Osteocyte (in vitro differentiated cells): ENCODE measurements at regions not wholly inside any gene's neighbourhood (a gene's known extent, or its start where the extent isn't known, plus 50 kb on each side); places are given as distances from the start of the nearest gene placed in this dataset.

ENCODE experiments used
- DNase-seq: peaks from one replicate; pipeline ENCODE4 v3.0.0; 2021; ENCODE audit warnings: mixed read lengths; ENCODE audit not compliant: unreplicated experiment; ENCODE audit errors: extremely low spot score
- H3K27ac Mint-ChIP-seq: one replicate; pipeline ENCODE4 v1.8.0; 2021; ENCODE audit warnings: mild to moderate bottlenecking, mixed read lengths; ENCODE audit not compliant: unreplicated experiment
- H3K27me3 Mint-ChIP-seq: one replicate; pipeline ENCODE4 v1.8.0; 2021; ENCODE audit warnings: mixed read lengths; ENCODE audit not compliant: unreplicated experiment
- H3K36me3 Mint-ChIP-seq: one replicate; pipeline ENCODE4 v1.8.0; 2021; ENCODE audit warnings: mixed read lengths; ENCODE audit not compliant: unreplicated experiment
- H3K4me1 Mint-ChIP-seq: one replicate; pipeline ENCODE4 v1.8.0; 2021; ENCODE audit warnings: mixed read lengths; ENCODE audit not compliant: unreplicated experiment
- H3K4me3 Mint-ChIP-seq: one replicate; pipeline ENCODE4 v1.8.0; 2021; ENCODE audit warnings: mild to moderate bottlenecking, moderate library complexity, mixed read lengths; ENCODE audit not compliant: unreplicated experiment
- H3K9me3 Mint-ChIP-seq: one replicate; pipeline ENCODE4 v1.8.0; 2021; ENCODE audit warnings: mixed read lengths; ENCODE audit not compliant: unreplicated experiment
- CTCF ChIP-seq: fragments of 200-600 bp; sonication (generic); IDR thresholded peaks from 2 replicates; pipeline ENCODE4 v1.5.0; 2021; ENCODE audit warnings: antibody characterized with exemption, mild to moderate bottlenecking, moderate library complexity

GRCh38 chrX:20397587-20397986 lies 130.9 kb upstream of the RPS6KA3 start:
- H3K27ac Mint-ChIP-seq = no peak overlapping the region
- DNase-seq = no peak

GRCh38 chrX:20394451-20394850 lies 127.7 kb upstream of the RPS6KA3 start:
- H3K4me3 Mint-ChIP-seq = no peak overlapping the region
- no peaks in the 10 kb centered on the region for H3K4me1 Mint-ChIP-seq
- no peak for TF ChIP-seq CTCF
- H3K9me3 Mint-ChIP-seq = peaks cover 3% of the 10 kb centered on the region
- no peak overlapping the region for H3K27ac Mint-ChIP-seq
- peaks cover 4% of the 10 kb centered on the region for H3K27me3 Mint-ChIP-seq
- no peaks in the 10 kb centered on the region for H3K36me3 Mint-ChIP-seq
- DNase-seq = no peak

More at GRCh38 chrX:20397587-20397986, 130.9 kb upstream of the RPS6KA3 start:
- H3K4me3 Mint-ChIP-seq = no peak overlapping the region
- no peaks in the 10 kb centered on the region for H3K36me3 Mint-ChIP-seq
- TF ChIP-seq CTCF = no peak
- peaks cover 3% of the 10 kb centered on the region for H3K27me3 Mint-ChIP-seq
- H3K9me3 Mint-ChIP-seq = no peaks in the 10 kb centered on the region
- H3K4me1 Mint-ChIP-seq = no peaks in the 10 kb centered on the region

- no peak for DNase-seq
- no peaks in the 10 kb centered on the region for H3K4me1 Mint-ChIP-seq
- H3K9me3 Mint-ChIP-seq = peaks cover 3% of the 10 kb centered on the region
- H3K27me3 Mint-ChIP-seq = peaks cover 6% of the 10 kb centered on the region
- H3K27ac Mint-ChIP-seq = no peak overlapping the region
- H3K36me3 Mint-ChIP-seq = no peaks in the 10 kb centered on the region
- no peak overlapping the region for H3K4me3 Mint-ChIP-seq
- TF ChIP-seq CTCF = no peak
Observed at GRCh38 chrX:20393944-20394343, 127.2 kb upstream of the RPS6KA3 start.

GRCh38 chrX:20388594-20388993 lies 121.9 kb upstream of the RPS6KA3 start:
- Mint-ChIP-seq H3K4me3 (no peak overlapping the region), H3K9me3 (peaks cover 8% of the 10 kb centered on the region), H3K27ac (no peak overlapping the region), H3K27me3 (peaks cover 9% of the 10 kb centered on the region), H3K36me3 (no peaks in the 10 kb centered on the region), H3K4me1 (no peaks in the 10 kb centered on the region)
- no peak for TF ChIP-seq CTCF
- DNase-seq = no peak

- no peaks in the 10 kb centered on the region for H3K4me1 Mint-ChIP-seq
- peaks cover 5% of the 10 kb centered on the region for H3K9me3 Mint-ChIP-seq
- no peak overlapping the region for H3K27ac Mint-ChIP-seq
- DNase-seq = no peak
- no peak for TF ChIP-seq CTCF
- peaks cover 4% of the 10 kb centered on the region for H3K27me3 Mint-ChIP-seq
- no peak overlapping the region for H3K4me3 Mint-ChIP-seq
- no peaks in the 10 kb centered on the region for H3K36me3 Mint-ChIP-seq
Observed at GRCh38 chrX:20383477-20383876, 116.8 kb upstream of the RPS6KA3 start.
